ENCODE measurements at regions not wholly inside any gene's neighbourhood (a gene's known extent, or its start where the extent isn't known, plus 50 kb on each side); places are given as distances from the start of the nearest gene placed in this dataset.
"Not testable (repeated sequence)": the region's sequence is repeated elsewhere in the genome, so short reads cannot be mapped to it uniquely, and the experiment has no call there.

- ATAC-seq = no peak
- WGBS (ENCODE audit: insufficient coverage, low coverage, low lambda C conversion rate, missing lambda C conversion rate) = 41% methylated on average over 4 of the region's 4 CpGs
- intact Hi-C loops (cut with DNase I) = no loop called here
Measured at GRCh38 chr12:59345406-59345805, 250.4 kb upstream of the SLC16A7 start.

GRCh38 chr12:59344224-59344623 is 251.6 kb upstream of the SLC16A7 start:
- DNase-seq = no peak
- Histone ChIP-seq H3K36me3 (no peaks in the 10 kb centered on the region), H3K4me3 (no peak overlapping the region), H3K27me3 (no peaks in the 10 kb centered on the region), H3K9me3 (no peaks in the 10 kb centered on the region), H3K27ac (no peak overlapping the region), H3K4me1 (no peaks in the 10 kb centered on the region)
- ATAC-seq = no peak
- 0% methylated on average over 1 of the region's 1 CpG for WGBS (ENCODE audit: insufficient coverage, low coverage, low lambda C conversion rate, missing lambda C conversion rate)
- no peak for TF ChIP-seq POLR2A (IDR thresholded peaks at IDR 0.05)
- TF ChIP-seq CTCF (IDR thresholded peaks at IDR 0.05) = no peak
- intact Hi-C loops (cut with DNase I) = no loop called here

More at GRCh38 chr12:59345406-59345805, 250.4 kb upstream of the SLC16A7 start:
- Histone ChIP-seq H3K4me3 (no peak overlapping the region), H3K9me3 (no peaks in the 10 kb centered on the region), H3K4me1 (no peaks in the 10 kb centered on the region), H3K27ac (no peak overlapping the region), H3K27me3 (no peaks in the 10 kb centered on the region), H3K36me3 (no peaks in the 10 kb centered on the region)
- no peak for DNase-seq
- TF ChIP-seq CTCF (IDR thresholded peaks at IDR 0.05) (no peak), POLR2A (IDR thresholded peaks at IDR 0.05) (no peak)

GRCh38 chr12:59329462-59329861 is 266.4 kb upstream of the SLC16A7 start:
- no peaks in the 10 kb centered on the region for H3K27me3 ChIP-seq
- no peaks in the 10 kb centered on the region for H3K9me3 ChIP-seq
- H3K27ac ChIP-seq = no peak overlapping the region
- intact Hi-C loops (cut with DNase I) = no loop called here
- DNase-seq = no peak
- TF ChIP-seq POLR2A (IDR thresholded peaks at IDR 0.05) (no peak), CTCF (IDR thresholded peaks at IDR 0.05) (no peak)
- WGBS (ENCODE audit: insufficient coverage, low coverage, low lambda C conversion rate, missing lambda C conversion rate) = 30% methylated on average over 2 of the region's 2 CpGs
- no peak for ATAC-seq
- H3K36me3 ChIP-seq = no peaks in the 10 kb centered on the region
- no peaks in the 10 kb centered on the region for H3K4me1 ChIP-seq
- no peak overlapping the region for H3K4me3 ChIP-seq

- H3K4me1 ChIP-seq; H3K9me3 ChIP-seq; H3K27ac ChIP-seq; H3K36me3 ChIP-seq; H3K27me3 ChIP-seq; H3K4me3 ChIP-seq; intact Hi-C loops (cut with DNase I); ATAC-seq; DNase-seq: not testable (repeated sequence)
- WGBS (ENCODE audit: insufficient coverage, low coverage, low lambda C conversion rate, missing lambda C conversion rate) = 54% methylated on average over 14 of the region's 15 CpGs
Measured at GRCh38 chr12:59328395-59329075, 267.3 kb upstream of the SLC16A7 start.

GRCh38 chr12:59326457-59326856 is 269.4 kb upstream of the SLC16A7 start:
- H3K36me3 ChIP-seq; DNase-seq; H3K4me3 ChIP-seq; H3K27ac ChIP-seq; intact Hi-C loops (cut with DNase I); ATAC-seq; H3K9me3 ChIP-seq; H3K27me3 ChIP-seq; H3K4me1 ChIP-seq: not testable (repeated sequence)
- WGBS (ENCODE audit: insufficient coverage, low coverage, low lambda C conversion rate, missing lambda C conversion rate) = no CpG with 5 or more reads among the region's 12 CpGs

All from right lobe of liver (tissue), 6 donors.